Smooth muscle cell (in vitro differentiated cells): ENCODE measurements at regions not wholly inside any gene's neighbourhood (a gene's known extent, or its start where the extent isn't known, plus 50 kb on each side); places are given as distances from the start of the nearest gene placed in this dataset.

Source experiments
- DNase-seq: peaks from one replicate; lab custom pipeline; 2025; ENCODE audit not compliant: unreplicated experiment; lab: John Stamatoyannopoulos, UW
- H2AFZ ChIP-seq: fragments of 200-600 bp; sonication (generic); 2 replicates; pipeline ENCODE4 v1.6.0; 2016; ENCODE audit warnings: antibody characterized with exemption, low read depth, mild to moderate bottlenecking
- H3F3A ChIP-seq: fragments of 200-600 bp; sonication (generic); 2 replicates; pipeline ENCODE4 v1.6.0; 2017; ENCODE audit warnings: antibody characterized with exemption, low read depth
- H3K27ac ChIP-seq: fragments of 200-600 bp; sonication (generic); 2 replicates; pipeline ENCODE4 v1.5.1; 2016; ENCODE audit warnings: low read depth, mild to moderate bottlenecking
- H3K27me3 ChIP-seq: fragments of 200-600 bp; sonication (generic); 2 replicates; pipeline ENCODE4 v1.6.1; 2016; ENCODE audit warnings: low read depth, mild to moderate bottlenecking
- H3K36me3 ChIP-seq: fragments of 200-600 bp; sonication (generic); 2 replicates; pipeline ENCODE4 v1.5.1; 2016; ENCODE audit warnings: low read depth
- H3K4me1 ChIP-seq: fragments of 200-600 bp; sonication (generic); 2 replicates; pipeline ENCODE4 v1.5.1; 2016; ENCODE audit warnings: low read depth
- H3K4me2 ChIP-seq: fragments of 200-600 bp; sonication (generic); 2 replicates; pipeline ENCODE4 v1.6.0; 2016; ENCODE audit warnings: mild to moderate bottlenecking
- H3K4me3 ChIP-seq: fragments of 200-600 bp; sonication (generic); 2 replicates; pipeline ENCODE4 v1.5.1; 2016; ENCODE audit warnings: mild to moderate bottlenecking
- H3K79me2 ChIP-seq: fragments of 200-600 bp; sonication (generic); 2 replicates; pipeline ENCODE4 v1.6.0; 2016; ENCODE audit warnings: low read depth, mild to moderate bottlenecking
- H3K9ac ChIP-seq: fragments of 200-600 bp; sonication (generic); 2 replicates; pipeline ENCODE4 v1.6.0; 2016; ENCODE audit warnings: low read depth
- H3K9me3 ChIP-seq: fragments of 200-600 bp; sonication (generic); replicated peaks from 2 replicates; pipeline ENCODE4 v1.5.1; 2016; ENCODE audit warnings: low read depth
- H4K20me1 ChIP-seq: fragments of 200-600 bp; sonication (generic); 2 replicates; pipeline ENCODE4 v1.6.0; 2016; ENCODE audit warnings: low read depth
- WGBS: methylation state at CpG from one replicate; pipeline ENCODE4 v1.1.7; 2016; ENCODE audit warnings: low lambda C conversion rate; 5-methylcytosine and 5-hydroxymethylcytosine counted together
- TF ChIP-seq, protein P1 (sequence below): fragments of 200-600 bp; sonication (generic); IDR thresholded peaks from 2 replicates; pipeline ENCODE4 v1.5.1; 2017; ENCODE audit warnings: borderline replicate concordance, mild to moderate bottlenecking, antibody characterized with exemption; ENCODE audit not compliant: insufficient read depth, poor library complexity, severe bottlenecking

DNA sequence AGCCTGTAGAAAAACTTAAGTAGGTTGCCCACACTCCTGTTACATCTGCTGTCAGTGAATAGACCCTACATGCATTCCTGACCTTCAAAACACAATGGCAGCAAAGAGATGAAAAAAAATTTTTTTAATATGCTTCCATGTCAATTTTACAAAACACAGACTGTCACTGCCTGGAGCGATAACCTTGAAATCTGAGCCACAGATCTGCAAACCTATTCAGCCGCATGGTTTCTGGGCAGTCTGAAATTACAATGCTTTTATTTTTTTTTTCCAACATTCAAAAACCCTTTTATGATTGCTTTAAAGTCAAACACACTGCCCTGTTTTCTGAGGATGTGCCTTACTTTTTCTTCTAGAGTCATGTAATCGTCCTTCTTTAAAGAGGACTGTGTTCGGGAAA is 264.9 kb upstream of the PUDP start:
- DNase-seq: no peak
- TF ChIP-seq, protein P1, sequence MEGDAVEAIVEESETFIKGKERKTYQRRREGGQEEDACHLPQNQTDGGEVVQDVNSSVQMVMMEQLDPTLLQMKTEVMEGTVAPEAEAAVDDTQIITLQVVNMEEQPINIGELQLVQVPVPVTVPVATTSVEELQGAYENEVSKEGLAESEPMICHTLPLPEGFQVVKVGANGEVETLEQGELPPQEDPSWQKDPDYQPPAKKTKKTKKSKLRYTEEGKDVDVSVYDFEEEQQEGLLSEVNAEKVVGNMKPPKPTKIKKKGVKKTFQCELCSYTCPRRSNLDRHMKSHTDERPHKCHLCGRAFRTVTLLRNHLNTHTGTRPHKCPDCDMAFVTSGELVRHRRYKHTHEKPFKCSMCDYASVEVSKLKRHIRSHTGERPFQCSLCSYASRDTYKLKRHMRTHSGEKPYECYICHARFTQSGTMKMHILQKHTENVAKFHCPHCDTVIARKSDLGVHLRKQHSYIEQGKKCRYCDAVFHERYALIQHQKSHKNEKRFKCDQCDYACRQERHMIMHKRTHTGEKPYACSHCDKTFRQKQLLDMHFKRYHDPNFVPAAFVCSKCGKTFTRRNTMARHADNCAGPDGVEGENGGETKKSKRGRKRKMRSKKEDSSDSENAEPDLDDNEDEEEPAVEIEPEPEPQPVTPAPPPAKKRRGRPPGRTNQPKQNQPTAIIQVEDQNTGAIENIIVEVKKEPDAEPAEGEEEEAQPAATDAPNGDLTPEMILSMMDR: no peak
- Histone ChIP-seq H3K4me2 (no peak overlapping the region), H4K20me1 (no peaks in the 10 kb centered on the region), H3K9me3 (no peaks in the 10 kb centered on the region), H3K27me3 (no peaks in the 10 kb centered on the region), H3K9ac (no peak overlapping the region), H3F3A (no peaks in the 10 kb centered on the region), H2AFZ (no peak overlapping the region), H3K4me3 (no peak overlapping the region), H3K27ac (no peak overlapping the region), H3K4me1 (no peaks in the 10 kb centered on the region), H3K79me2 (no peaks in the 10 kb centered on the region), H3K36me3 (no peaks in the 10 kb centered on the region)
- WGBS: 60% methylated on average over 4 of the region's 4 CpGs

DNA sequence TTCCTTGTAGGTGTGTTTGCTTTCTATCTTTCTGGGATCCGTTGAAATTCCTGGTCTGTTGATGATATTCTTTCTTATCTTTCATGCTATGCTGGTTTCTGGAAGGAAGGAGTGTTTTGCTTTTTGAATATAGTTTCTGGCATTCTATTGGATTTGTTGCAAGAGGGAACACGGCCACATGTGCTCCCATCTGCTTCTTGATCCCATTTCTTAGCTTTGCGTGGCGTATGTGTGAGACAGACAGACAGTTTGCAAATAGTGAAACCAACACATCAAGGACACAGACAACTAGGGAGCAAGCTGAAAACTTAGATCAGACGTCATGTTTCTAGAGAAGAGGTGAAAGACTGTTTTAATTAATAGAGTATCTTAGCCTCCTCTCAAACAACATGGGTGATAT is 261.9 kb upstream of the PUDP start:
- TF ChIP-seq, protein P1: no peak
- Histone ChIP-seq H2AFZ (no peak overlapping the region), H4K20me1 (no peaks in the 10 kb centered on the region), H3K4me2 (no peak overlapping the region), H3F3A (no peaks in the 10 kb centered on the region), H3K36me3 (no peaks in the 10 kb centered on the region), H3K27me3 (no peaks in the 10 kb centered on the region), H3K4me1 (no peaks in the 10 kb centered on the region), H3K9me3 (no peaks in the 10 kb centered on the region), H3K4me3 (no peak overlapping the region), H3K9ac (no peak overlapping the region), H3K27ac (no peak overlapping the region), H3K79me2 (no peaks in the 10 kb centered on the region)
- WGBS: 79% methylated on average over 5 of the region's 5 CpGs
- DNase-seq: no peak

DNA sequence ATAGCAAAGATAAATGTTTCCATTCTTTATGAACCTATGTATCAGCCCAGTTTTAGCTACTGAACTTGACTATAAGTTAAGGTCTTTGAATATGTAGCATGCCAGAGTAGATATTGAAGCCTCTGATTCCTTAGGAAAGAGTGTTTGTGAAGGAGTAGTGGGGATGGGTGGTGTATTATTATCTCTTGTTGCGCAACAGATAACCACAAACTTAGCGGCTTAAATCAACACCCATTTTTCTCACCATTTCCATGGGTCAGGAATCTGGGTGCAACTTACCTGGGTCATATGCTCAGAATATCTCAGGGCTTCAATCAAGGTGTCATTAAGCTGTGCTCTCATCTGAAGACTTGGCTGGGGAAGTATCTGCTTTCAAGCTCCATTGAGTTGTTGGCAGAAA is 251.4 kb upstream of the PUDP start:
- H3F3A ChIP-seq: no peaks in the 10 kb centered on the region
- no peaks in the 10 kb centered on the region for H3K27me3 ChIP-seq
- no peaks in the 10 kb centered on the region for H3K4me1 ChIP-seq
- no peaks in the 10 kb centered on the region for H3K36me3 ChIP-seq
- WGBS: 96% methylated on average over 2 of the region's 2 CpGs
- no peaks in the 10 kb centered on the region for H3K79me2 ChIP-seq
- no peaks in the 10 kb centered on the region for H4K20me1 ChIP-seq
- no peak overlapping the region for H2AFZ ChIP-seq
- H3K4me2 ChIP-seq: no peak overlapping the region
- H3K27ac ChIP-seq: no peak overlapping the region
- TF ChIP-seq, protein P1: no peak
- H3K9me3 ChIP-seq: no peaks in the 10 kb centered on the region
- H3K9ac ChIP-seq: no peak overlapping the region
- H3K4me3 ChIP-seq: no peak overlapping the region
- no peak for DNase-seq

DNA sequence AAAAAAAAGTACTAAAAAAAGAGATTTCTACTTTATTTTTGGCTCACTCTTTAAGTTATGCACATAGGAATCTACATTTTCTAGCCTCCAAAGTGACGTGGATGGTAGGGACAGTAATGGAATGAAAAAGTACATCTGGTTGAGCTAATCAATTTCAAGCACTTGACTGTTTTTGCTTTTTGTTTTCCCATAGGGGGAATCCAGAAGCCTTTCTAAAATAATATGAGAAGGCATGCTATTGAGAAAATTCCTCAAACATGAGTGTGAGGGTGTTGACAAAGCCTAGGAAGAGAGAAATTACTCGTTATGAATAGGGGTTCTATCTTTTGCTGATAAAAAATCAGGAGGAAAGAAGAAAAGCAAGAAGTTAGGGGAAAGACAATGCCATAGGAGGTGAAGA is 242.5 kb upstream of the PUDP start:
- TF ChIP-seq, protein P1: no peak
- H3F3A ChIP-seq: no peaks in the 10 kb centered on the region
- no peak overlapping the region for H2AFZ ChIP-seq
- no peaks in the 10 kb centered on the region for H3K36me3 ChIP-seq
- no peaks in the 10 kb centered on the region for H4K20me1 ChIP-seq
- no peak overlapping the region for H3K27ac ChIP-seq
- H3K79me2 ChIP-seq: no peaks in the 10 kb centered on the region
- no peak overlapping the region for H3K4me2 ChIP-seq
- H3K4me3 ChIP-seq: no peak overlapping the region
- H3K27me3 ChIP-seq: no peaks in the 10 kb centered on the region
- no peak for DNase-seq
- 53% methylated on average over 2 of the region's 2 CpGs for WGBS
- H3K4me1 ChIP-seq: no peaks in the 10 kb centered on the region
- H3K9ac ChIP-seq: no peak overlapping the region
- no peaks in the 10 kb centered on the region for H3K9me3 ChIP-seq
